Lung (tissue), 11 donors: ENCODE measurements at regions not wholly inside any gene's neighbourhood (a gene's known extent, or its start where the extent isn't known, plus 50 kb on each side); places are given as distances from the start of the nearest gene placed in this dataset.

Source experiments
- ATAC-seq: fragments of 200-7000 bp; cut with Tn5 transposase; one replicate; pipeline ENCODE4 v1.9.1; 2020; ENCODE audit warnings: moderate number of reproducible peaks; ENCODE audit not compliant: insufficient read depth, low FRiP score
- DNase-seq, 3 donors: peaks; one replicate each; pipeline ENCODE4 v3.0.0-alpha.2; 2013 to 2017
- H3K27ac ChIP-seq, 2 donors: one replicate each; pipeline ENCODE4 v1.5.1; 2013; ENCODE audit warnings: mild to moderate bottlenecking in 2 of 2, moderate library complexity in 2 of 2, control low read depth in 1 of 2, inconsistent platforms in 1 of 2, low read depth in 1 of 2, low read length in 1 of 2
- H3K27me3 ChIP-seq, 3 donors: one replicate each; pipeline ENCODE4 v1.5.1; 2013; ENCODE audit warnings: low read length in 2 of 3; ENCODE audit not compliant: control insufficient read depth in 3 of 3, insufficient read depth in 3 of 3
- H3K36me3 ChIP-seq, 4 donors: one replicate each; pipeline ENCODE4 v1.5.1; 2013; ENCODE audit warnings: low read length in 4 of 4, mild to moderate bottlenecking in 1 of 4, moderate library complexity in 1 of 4; ENCODE audit not compliant: control insufficient read depth in 4 of 4, insufficient read depth in 4 of 4
- H3K4me1 ChIP-seq, 5 donors: one replicate each; pipeline ENCODE4 v1.5.1; 2013; ENCODE audit warnings: low read length in 5 of 5, mild to moderate bottlenecking in 2 of 5, moderate library complexity in 1 of 5; ENCODE audit not compliant: control insufficient read depth in 5 of 5, insufficient read depth in 5 of 5
- H3K4me3 ChIP-seq: one replicate; pipeline ENCODE4 v1.5.1; 2013; ENCODE audit warnings: mild to moderate bottlenecking, control low read depth, moderate library complexity
- H3K9ac ChIP-seq, 2 donors: one replicate each; pipeline ENCODE4 v1.5.1; 2013; ENCODE audit warnings: low read length in 2 of 2, control low read depth in 1 of 2; ENCODE audit not compliant: insufficient read depth in 1 of 2
- H3K9me3 ChIP-seq, 4 donors: one replicate each; pipeline ENCODE4 v1.5.1; 2013; ENCODE audit warnings: low read length in 3 of 4, mild to moderate bottlenecking in 1 of 4, moderate library complexity in 1 of 4; ENCODE audit not compliant: control insufficient read depth in 4 of 4, insufficient read depth in 3 of 4
- CTCF ChIP-seq: IDR thresholded peaks from 2 replicates; pipeline ENCODE4 v1.5.1; 2012; ENCODE audit warnings: mild to moderate bottlenecking; ENCODE audit errors: control extremely low read depth, extremely low read depth
- WGBS, 2 donors: extraction: QIAGEN DNeasy Blood & Tissue Kit; methylation state at CpG; one replicate each; pipeline ENCODE4 v1.1.7; 2013; 5-methylcytosine and 5-hydroxymethylcytosine counted together
- donor health status: control.
- donor health status: control.
- donor health status: Bipolar disorder and iron deficiency.
- donor health status: healthy.
- donor health status: DM: yes; HTN: yes; CAD: no.

GRCh38 chr2:239854596-239854995 is 170.5 kb downstream of the NDUFA10 start:
- 93 to 95% methylated on average over 5 of the region's 5 CpGs for WGBS, 2 donors
- Histone ChIP-seq H3K36me3 (no peaks in the 10 kb centered on the region), H3K4me1 (peaks cover 0 to 4% (median 0%) of the 10 kb centered on the region in 5 donors), H3K4me3 (no peak overlapping the region), H3K9ac (no peak overlapping the region), H3K9me3 (peaks cover 0 to 8% (median 5%) of the 10 kb centered on the region in 4 donors), H3K27me3 (peaks cover 0 to 3% (median 0%) of the 10 kb centered on the region in 3 donors), H3K27ac (no peak overlapping the region)
- DNase-seq = no peak
- TF ChIP-seq CTCF = no peak
- no peak for ATAC-seq

DNA sequence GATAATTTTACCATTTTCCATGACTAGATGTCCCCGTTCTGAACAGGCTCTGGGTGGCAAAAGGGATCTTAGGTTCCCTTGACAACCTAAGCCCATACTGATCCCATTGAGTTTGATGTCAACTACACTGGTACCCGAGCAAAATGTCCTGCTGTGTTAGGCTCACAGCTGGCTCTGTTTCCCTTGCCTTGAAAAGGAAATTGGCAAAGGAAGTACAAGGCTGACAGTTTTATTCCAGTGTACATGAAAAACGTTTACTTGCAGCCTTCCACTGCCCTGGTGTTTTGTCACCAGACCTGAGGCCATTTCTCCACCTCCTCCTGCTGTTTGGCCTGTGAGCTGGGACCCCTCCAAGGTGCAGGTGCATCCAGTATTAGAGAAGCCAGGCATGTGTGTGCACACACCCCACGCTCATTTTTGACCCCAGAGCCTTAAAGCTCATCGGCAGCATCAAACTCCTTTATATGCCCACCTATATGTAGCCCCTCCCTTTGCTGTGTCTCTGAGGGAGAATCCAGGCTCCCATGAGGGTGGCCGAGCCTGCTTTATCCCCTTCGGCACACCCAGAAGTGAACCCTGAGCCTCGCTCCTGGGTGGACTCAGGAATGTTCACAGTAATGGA is 171.3 kb downstream of the NDUFA10 start:
- Histone ChIP-seq H3K27ac (no peak overlapping the region), H3K9ac (no peak overlapping the region), H3K27me3 (no peaks in the 10 kb centered on the region), H3K9me3 (peaks cover 0 to 8% (median 5%) of the 10 kb centered on the region in 4 donors), H3K36me3 (no peaks in the 10 kb centered on the region), H3K4me3 (no peak overlapping the region), H3K4me1 (peaks cover 0 to 4% (median 0%) of the 10 kb centered on the region in 5 donors)
- 71 to 79% methylated on average over 8 of the region's 8 CpGs for WGBS, 2 donors
- ATAC-seq (no peak), DNase-seq (no peak)
- no peak for TF ChIP-seq CTCF

DNA sequence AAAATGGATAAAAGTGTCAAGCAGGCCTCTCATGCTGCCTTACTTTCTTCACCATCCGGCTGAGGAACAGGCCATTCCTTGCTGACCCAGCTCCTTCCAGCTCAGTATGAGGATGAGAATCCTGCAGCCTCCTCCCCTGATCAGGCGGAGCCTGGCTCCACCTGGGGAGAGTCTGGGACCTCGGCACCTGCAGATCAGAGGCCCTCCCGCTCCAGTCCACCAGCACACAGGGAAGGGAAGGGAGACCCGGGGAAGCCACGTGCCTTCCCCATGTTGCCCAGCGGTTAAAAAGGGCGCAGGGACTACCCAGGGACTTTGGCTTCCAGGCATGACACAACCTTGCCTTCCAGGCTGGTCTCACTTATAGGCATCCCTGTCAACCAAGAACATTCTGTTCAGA is 172.0 kb downstream of the NDUFA10 start:
- WGBS, 2 donors = 90 to 95% methylated on average over 8 of the region's 8 CpGs
- no peak for DNase-seq

More for the DNA sequence above, 172.0 kb downstream of the NDUFA10 start:
- H3K27me3 ChIP-seq = no peaks in the 10 kb centered on the region
- no peak overlapping the region for H3K27ac ChIP-seq
- no peak for TF ChIP-seq CTCF
- H3K9ac ChIP-seq = no peak overlapping the region
- no peak overlapping the region for H3K4me3 ChIP-seq
- peaks cover 0 to 8% (median 5%) of the 10 kb centered on the region in 4 donors for H3K9me3 ChIP-seq
- H3K36me3 ChIP-seq = no peaks in the 10 kb centered on the region
- H3K4me1 ChIP-seq = peaks cover 0 to 4% (median 0%) of the 10 kb centered on the region in 5 donors
- no peak for ATAC-seq
